ENCODE measurements at regions not wholly inside any gene's neighbourhood (a gene's known extent, or its start where the extent isn't known, plus 50 kb on each side); places are given as distances from the start of the nearest gene placed in this dataset.

- DNase-seq (ENCODE audit: low read depth in 4 of 6, low spot score in 6 of 6), result no peak
- WGBS (ENCODE audit: insufficient coverage), result 100% methylated on average over 1 of the region's 2 CpGs
- Histone ChIP-seq H3K36me3 (ENCODE audit: control insufficient read depth, insufficient read depth, low read length) (no peaks in the 10 kb centered on the region), H3K27ac (ENCODE audit: low read depth, low read length) (no peak overlapping the region), H3K27me3 (ENCODE audit: control insufficient read depth, insufficient read depth, low read length) (no peaks in the 10 kb centered on the region), H3K4me1 (ENCODE audit: control insufficient read depth, insufficient read depth, low read length) (no peaks in the 10 kb centered on the region), H3K4me3 (ENCODE audit: low read depth, low read length) (no peak overlapping the region), H3K9me3 (ENCODE audit: control insufficient read depth, insufficient read depth, low read length) (no peaks in the 10 kb centered on the region)
Observed at GRCh38 chr12:126482238-126482889, 1417.1 kb downstream of the AACS start.

GRCh38 chr12:126483145-126484068, 1418.2 kb downstream of the AACS start:
- Histone ChIP-seq H3K27me3 (ENCODE audit: control insufficient read depth, insufficient read depth, low read length) (no peaks in the 10 kb centered on the region), H3K4me1 (ENCODE audit: control insufficient read depth, insufficient read depth, low read length) (no peaks in the 10 kb centered on the region), H3K27ac (ENCODE audit: low read depth, low read length) (no peak overlapping the region), H3K36me3 (ENCODE audit: control insufficient read depth, insufficient read depth, low read length) (no peaks in the 10 kb centered on the region), H3K4me3 (ENCODE audit: low read depth, low read length) (no peak overlapping the region), H3K9me3 (ENCODE audit: control insufficient read depth, insufficient read depth, low read length) (no peaks in the 10 kb centered on the region)
- WGBS (ENCODE audit: insufficient coverage), result 80% methylated on average over 6 of the region's 17 CpGs
- peak in 2 of 6 donors; percentile 43 to 47 for DNase-seq (ENCODE audit: low read depth in 4 of 6, low spot score in 6 of 6)

DNA sequence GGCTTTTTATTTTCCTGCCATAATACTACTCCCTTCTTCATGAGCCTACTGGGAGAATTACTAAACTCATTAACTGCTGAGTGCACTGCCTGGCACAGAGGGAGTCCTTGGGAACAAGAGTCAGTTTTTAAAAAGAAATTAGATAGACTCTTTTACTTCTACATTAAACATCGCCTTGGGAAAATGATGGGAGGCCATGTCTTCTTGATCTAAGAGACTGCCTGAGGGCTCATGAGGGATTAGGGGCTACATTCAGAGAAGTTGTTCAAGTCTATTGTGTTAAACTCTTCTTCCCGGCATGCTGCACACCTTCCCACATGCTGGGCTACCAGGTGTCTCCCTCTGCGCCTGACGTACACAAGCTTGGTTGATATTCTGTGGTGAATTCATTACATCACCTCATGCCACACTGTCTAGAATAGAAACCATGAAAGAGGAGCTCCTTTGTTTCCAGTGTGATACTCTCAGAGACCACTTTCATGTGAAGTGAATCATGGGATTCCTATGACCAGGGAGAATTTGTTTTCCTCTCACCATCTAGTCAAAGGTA, 1422.3 kb downstream of the AACS start:
- peak in 1 of 6 donors; percentile 79 for DNase-seq (ENCODE audit: low read depth in 4 of 6, low spot score in 6 of 6)
- WGBS (ENCODE audit: insufficient coverage), result 50% methylated on average over 2 of the region's 4 CpGs

DNA sequence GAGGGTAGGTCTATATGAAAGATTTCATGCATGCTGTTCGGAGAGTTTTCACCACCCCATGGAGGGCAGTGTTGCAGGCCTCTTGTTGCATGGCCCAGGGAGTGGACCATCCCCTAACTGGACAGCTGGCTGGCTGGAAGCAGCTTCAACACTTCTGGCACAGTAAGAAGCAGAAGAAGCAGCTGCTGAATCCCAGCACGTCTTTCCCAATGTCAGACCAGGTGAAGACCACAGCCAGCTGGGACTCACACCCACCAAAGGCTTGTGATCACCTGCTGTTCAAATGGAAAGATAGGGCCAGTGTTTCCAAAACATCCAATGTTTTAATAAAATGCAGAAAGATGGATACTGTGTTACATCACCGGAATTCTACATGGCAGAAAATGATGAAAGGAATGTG, 1423.6 kb downstream of the AACS start:
- WGBS (ENCODE audit: insufficient coverage), result 84% methylated on average over 2 of the region's 3 CpGs
- DNase-seq (ENCODE audit: low read depth in 4 of 6, low spot score in 6 of 6), result no peak

More for the DNA sequence above, 1422.3 kb downstream of the AACS start:
- Histone ChIP-seq H3K4me3 (ENCODE audit: low read depth, low read length) (no peak overlapping the region), H3K4me1 (ENCODE audit: control insufficient read depth, insufficient read depth, low read length) (no peaks in the 10 kb centered on the region), H3K36me3 (ENCODE audit: control insufficient read depth, insufficient read depth, low read length) (no peaks in the 10 kb centered on the region), H3K27ac (ENCODE audit: low read depth, low read length) (no peak overlapping the region), H3K27me3 (ENCODE audit: control insufficient read depth, insufficient read depth, low read length) (no peaks in the 10 kb centered on the region), H3K9me3 (ENCODE audit: control insufficient read depth, insufficient read depth, low read length) (no peaks in the 10 kb centered on the region)

DNA sequence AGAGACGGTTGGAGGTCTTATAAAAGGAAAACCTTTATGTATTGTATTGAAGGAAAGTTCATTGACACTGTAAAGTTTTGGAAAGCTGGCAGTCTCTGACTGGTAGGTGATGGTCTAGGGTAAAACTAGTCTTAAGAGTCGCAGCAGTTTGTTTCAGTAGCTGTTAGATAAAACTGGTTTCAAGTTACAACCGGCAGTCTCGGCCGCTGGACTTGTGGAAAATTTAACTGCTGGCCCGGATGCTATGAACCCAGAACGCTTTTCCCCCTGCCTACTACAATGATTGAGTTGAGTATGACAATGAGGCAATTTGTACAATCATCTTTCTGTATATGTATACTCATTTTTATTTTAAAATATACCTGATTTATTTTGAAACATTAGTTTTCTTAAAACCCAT, 1426.9 kb downstream of the AACS start:
- no peaks in the 10 kb centered on the region for H3K4me1 ChIP-seq (ENCODE audit: control insufficient read depth, insufficient read depth, low read length)
- no peaks in the 10 kb centered on the region for H3K27me3 ChIP-seq (ENCODE audit: control insufficient read depth, insufficient read depth, low read length)
- DNase-seq (ENCODE audit: low read depth in 4 of 6, low spot score in 6 of 6), result no peak
- H3K9me3 ChIP-seq (ENCODE audit: control insufficient read depth, insufficient read depth, low read length), result no peaks in the 10 kb centered on the region
- WGBS (ENCODE audit: insufficient coverage), result 80% methylated on average over 1 of the region's 7 CpGs
- H3K4me3 ChIP-seq (ENCODE audit: low read depth, low read length), result no peak overlapping the region
- H3K36me3 ChIP-seq (ENCODE audit: control insufficient read depth, insufficient read depth, low read length), result no peaks in the 10 kb centered on the region
- no peak overlapping the region for H3K27ac ChIP-seq (ENCODE audit: low read depth, low read length)

More for the DNA sequence above, 1423.6 kb downstream of the AACS start:
- Histone ChIP-seq H3K4me3 (ENCODE audit: low read depth, low read length) (no peak overlapping the region), H3K4me1 (ENCODE audit: control insufficient read depth, insufficient read depth, low read length) (no peaks in the 10 kb centered on the region), H3K27ac (ENCODE audit: low read depth, low read length) (no peak overlapping the region), H3K27me3 (ENCODE audit: control insufficient read depth, insufficient read depth, low read length) (no peaks in the 10 kb centered on the region), H3K36me3 (ENCODE audit: control insufficient read depth, insufficient read depth, low read length) (no peaks in the 10 kb centered on the region), H3K9me3 (ENCODE audit: control insufficient read depth, insufficient read depth, low read length) (no peaks in the 10 kb centered on the region)

DNA sequence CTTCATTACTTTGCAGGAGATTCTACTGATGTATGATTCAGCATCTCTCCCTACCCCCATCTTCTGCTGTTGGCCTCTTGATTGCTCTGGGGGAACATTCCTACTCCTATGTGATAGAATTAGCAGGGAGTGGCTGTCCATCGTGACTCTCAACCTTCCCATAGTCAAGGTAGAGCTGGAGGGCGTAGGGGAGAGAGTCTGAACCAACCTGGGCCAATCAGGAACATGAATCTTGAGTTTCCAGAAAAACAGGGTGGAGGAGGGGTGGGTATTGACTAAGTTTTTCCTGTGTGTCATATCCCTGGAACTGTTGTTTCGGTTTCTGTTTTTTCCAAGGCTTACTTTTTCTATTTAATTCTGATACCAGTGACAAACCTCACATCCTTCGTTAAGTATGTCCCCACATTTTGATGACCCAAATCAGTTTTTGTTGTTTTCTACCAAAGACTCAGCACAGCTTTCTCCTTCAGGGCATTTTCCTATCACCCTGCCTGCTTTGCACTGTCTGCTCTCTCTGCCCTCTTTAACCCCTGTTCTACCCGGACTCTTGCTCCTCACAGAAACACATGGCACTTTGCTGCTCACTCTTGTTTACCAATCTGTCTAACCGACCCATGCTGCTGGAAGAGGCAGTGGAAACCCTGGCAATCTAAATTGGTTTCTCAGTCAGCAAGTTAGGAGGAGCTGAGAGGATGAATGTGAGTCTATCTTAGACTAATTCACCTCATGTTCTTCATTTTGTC, 1428.3 kb downstream of the AACS start:
- Histone ChIP-seq H3K4me1 (ENCODE audit: control insufficient read depth, insufficient read depth, low read length) (no peaks in the 10 kb centered on the region), H3K27me3 (ENCODE audit: control insufficient read depth, insufficient read depth, low read length) (no peaks in the 10 kb centered on the region), H3K4me3 (ENCODE audit: low read depth, low read length) (no peak overlapping the region), H3K27ac (ENCODE audit: low read depth, low read length) (no peak overlapping the region), H3K36me3 (ENCODE audit: control insufficient read depth, insufficient read depth, low read length) (no peaks in the 10 kb centered on the region), H3K9me3 (ENCODE audit: control insufficient read depth, insufficient read depth, low read length) (no peaks in the 10 kb centered on the region)
- WGBS (ENCODE audit: insufficient coverage), result 100% methylated on average over 2 of the region's 6 CpGs
- DNase-seq (ENCODE audit: low read depth in 4 of 6, low spot score in 6 of 6), result no peak

GRCh38 chr12:126496201-126496600, 1431.0 kb downstream of the AACS start:
- WGBS (ENCODE audit: insufficient coverage), result 78% methylated on average over 1 of the region's 3 CpGs

GRCh38 chr12:126506426-126507182, 1441.4 kb downstream of the AACS start:
- Histone ChIP-seq H3K9me3 (ENCODE audit: control insufficient read depth, insufficient read depth, low read length) (no peaks in the 10 kb centered on the region), H3K27ac (ENCODE audit: low read depth, low read length) (no peak overlapping the region), H3K4me3 (ENCODE audit: low read depth, low read length) (no peak overlapping the region), H3K36me3 (ENCODE audit: control insufficient read depth, insufficient read depth, low read length) (no peaks in the 10 kb centered on the region), H3K4me1 (ENCODE audit: control insufficient read depth, insufficient read depth, low read length) (no peaks in the 10 kb centered on the region), H3K27me3 (ENCODE audit: control insufficient read depth, insufficient read depth, low read length) (no peaks in the 10 kb centered on the region)
- 94% methylated on average over 3 of the region's 7 CpGs for WGBS (ENCODE audit: insufficient coverage)
- no peak for DNase-seq (ENCODE audit: low read depth in 4 of 6, low spot score in 6 of 6)

More at GRCh38 chr12:126496201-126496600, 1431.0 kb downstream of the AACS start:
- H3K4me1 ChIP-seq (ENCODE audit: control insufficient read depth, insufficient read depth, low read length), result no peaks in the 10 kb centered on the region
- no peaks in the 10 kb centered on the region for H3K27me3 ChIP-seq (ENCODE audit: control insufficient read depth, insufficient read depth, low read length)
- H3K27ac ChIP-seq (ENCODE audit: low read depth, low read length), result no peak overlapping the region
- no peaks in the 10 kb centered on the region for H3K36me3 ChIP-seq (ENCODE audit: control insufficient read depth, insufficient read depth, low read length)
- DNase-seq (ENCODE audit: low read depth in 4 of 6, low spot score in 6 of 6), result no peak
- H3K9me3 ChIP-seq (ENCODE audit: control insufficient read depth, insufficient read depth, low read length), result no peaks in the 10 kb centered on the region
- H3K4me3 ChIP-seq (ENCODE audit: low read depth, low read length), result no peak overlapping the region

- H3K9me3 ChIP-seq (ENCODE audit: control insufficient read depth, insufficient read depth, low read length), result no peaks in the 10 kb centered on the region
- no peak overlapping the region for H3K4me3 ChIP-seq (ENCODE audit: low read depth, low read length)
- H3K27me3 ChIP-seq (ENCODE audit: control insufficient read depth, insufficient read depth, low read length), result no peaks in the 10 kb centered on the region
- no peak overlapping the region for H3K27ac ChIP-seq (ENCODE audit: low read depth, low read length)
- no peaks in the 10 kb centered on the region for H3K36me3 ChIP-seq (ENCODE audit: control insufficient read depth, insufficient read depth, low read length)
- DNase-seq (ENCODE audit: low read depth in 4 of 6, low spot score in 6 of 6), result no peak
- no peaks in the 10 kb centered on the region for H3K4me1 ChIP-seq (ENCODE audit: control insufficient read depth, insufficient read depth, low read length)
- WGBS (ENCODE audit: insufficient coverage), result 40% methylated on average over 1 of the region's 2 CpGs
Observed at GRCh38 chr12:126507231-126507630, 1442.0 kb downstream of the AACS start.

All from spinal cord (tissue), 9 donors.